ENCODE measurements at regions not wholly inside any gene's neighbourhood (a gene's known extent, or its start where the extent isn't known, plus 50 kb on each side); places are given as distances from the start of the nearest gene placed in this dataset.

GRCh38 chr21:26776310-26777021, 68.7 kb downstream of the ADAMTS1 start:
- no peak for TF ChIP-seq POLR2AphosphoS5 (IDR thresholded peaks at IDR 0.05; ENCODE audit: low read depth, low read length)
- TF ChIP-seq CTCF (IDR thresholded peaks at IDR 0.05): no peak
- no peak for TF ChIP-seq REST (IDR thresholded peaks at IDR 0.05; ENCODE audit: insufficient read depth in 1 of 2, low read depth in 2 of 2, low read length in 1 of 2)
- no peak for TF ChIP-seq SIN3A (IDR thresholded peaks at IDR 0.05; ENCODE audit: borderline replicate concordance, insufficient read depth, low read depth, low read length)
- TF ChIP-seq TCF7L2 (IDR thresholded peaks at IDR 0.05; ENCODE audit: low read depth, low read length): no peak
- H3K27ac ChIP-seq (ENCODE audit: low read length): no peak overlapping the region
- in situ Hi-C loops (cut with HindIII; ENCODE audit: low pct_unique_long_range_greater_than_20kb, low sequenced_read_pairs): no loop called here
- no peak for ATAC-seq
- CTCF ChIA-PET: no interaction called here
- no peaks in the 10 kb centered on the region for H3K9me3 ChIP-seq (ENCODE audit: control insufficient read depth, insufficient read depth, low read depth, low read length)
- POLR2A ChIA-PET: no interaction called here
- H3K4me1 ChIP-seq (ENCODE audit: control insufficient read depth, insufficient read depth, low read length): no peaks in the 10 kb centered on the region
- no peaks in the 10 kb centered on the region for H3K36me3 ChIP-seq (ENCODE audit: control insufficient read depth, insufficient read depth, low read length)
- H3K4me3 ChIP-seq (ENCODE audit: low read depth in 2 of 2, low read length in 2 of 2): no peak overlapping the region
- no peaks in the 10 kb centered on the region for H3K27me3 ChIP-seq (ENCODE audit: control insufficient read depth, insufficient read depth, low read length)
- DNase-seq (ENCODE audit: low read depth, low spot score): no peak
- intact Hi-C loops (cut with micrococcal nuclease; ENCODE audit: unreplicated experiment): no loop called here
- no TSS peak for BruUV-seq (replicated peaks)

GRCh38 chr21:26773058-26773457, 72.2 kb downstream of the ADAMTS1 start:
- ChIA-PET POLR2A (no interaction called here), CTCF (no interaction called here)
- no peaks in the 10 kb centered on the region for H3K27me3 ChIP-seq (ENCODE audit: control insufficient read depth, insufficient read depth, low read length)
- H3K36me3 ChIP-seq (ENCODE audit: control insufficient read depth, insufficient read depth, low read length): no peaks in the 10 kb centered on the region
- no peaks in the 10 kb centered on the region for H3K4me1 ChIP-seq (ENCODE audit: control insufficient read depth, insufficient read depth, low read length)
- in situ Hi-C loops (cut with HindIII; ENCODE audit: low pct_unique_long_range_greater_than_20kb, low sequenced_read_pairs): no loop called here
- ATAC-seq (no peak), DNase-seq (ENCODE audit: low read depth, low spot score) (no peak)
- intact Hi-C loops (cut with micrococcal nuclease; ENCODE audit: unreplicated experiment): no loop called here
- no peak overlapping the region for H3K27ac ChIP-seq (ENCODE audit: low read length)
- H3K9me3 ChIP-seq (ENCODE audit: control insufficient read depth, insufficient read depth, low read depth, low read length): no peaks in the 10 kb centered on the region
- TF ChIP-seq POLR2AphosphoS5 (IDR thresholded peaks at IDR 0.05; ENCODE audit: low read depth, low read length) (no peak), TCF7L2 (IDR thresholded peaks at IDR 0.05; ENCODE audit: low read depth, low read length) (no peak), CTCF (IDR thresholded peaks at IDR 0.05) (no peak), SIN3A (IDR thresholded peaks at IDR 0.05; ENCODE audit: borderline replicate concordance, insufficient read depth, low read depth, low read length) (no peak), REST (IDR thresholded peaks at IDR 0.05; ENCODE audit: insufficient read depth in 1 of 2, low read depth in 2 of 2, low read length in 1 of 2) (no peak)
- H3K4me3 ChIP-seq (ENCODE audit: low read depth in 2 of 2, low read length in 2 of 2): no peak overlapping the region
- BruUV-seq (replicated peaks): no TSS peak
